ENCODE measurements at regions not wholly inside any gene's neighbourhood (a gene's known extent, or its start where the extent isn't known, plus 50 kb on each side); places are given as distances from the start of the nearest gene placed in this dataset.

DNA sequence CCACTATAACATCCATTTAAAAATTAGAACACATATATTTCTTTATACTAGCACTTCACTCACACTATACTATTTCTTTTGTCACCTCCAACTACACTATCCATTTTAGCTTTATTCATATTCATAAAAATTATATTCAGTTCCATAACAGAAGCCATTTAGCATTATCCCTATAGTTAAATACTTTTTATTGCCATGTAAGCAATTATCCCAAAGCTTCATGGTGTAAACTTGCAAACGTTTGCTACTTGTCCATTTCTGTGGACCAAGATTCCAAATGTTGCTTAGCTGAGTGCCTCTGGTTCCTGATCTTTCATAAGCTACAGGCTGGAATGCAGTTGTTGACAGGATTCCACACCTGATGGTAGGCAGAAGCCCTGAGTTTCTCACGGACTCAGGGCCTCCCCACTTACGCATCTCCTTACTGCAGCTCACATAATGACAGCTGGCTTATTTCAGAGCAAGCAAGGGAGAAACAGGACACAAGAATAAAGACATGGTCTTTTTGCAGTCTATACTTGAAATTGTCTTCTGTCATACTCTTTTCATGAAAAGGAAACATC lies 1584.8 kb downstream of the SLITRK5 start:
- DNase-seq (ENCODE audit: low read depth in 1 of 2, low spot score in 1 of 2), result no peak
- no peaks in the 10 kb centered on the region for H3K27me3 ChIP-seq (ENCODE audit: insufficient read depth, poor library complexity, severe bottlenecking)
- no peak overlapping the region for H3K27ac ChIP-seq (replicated peaks)

DNA sequence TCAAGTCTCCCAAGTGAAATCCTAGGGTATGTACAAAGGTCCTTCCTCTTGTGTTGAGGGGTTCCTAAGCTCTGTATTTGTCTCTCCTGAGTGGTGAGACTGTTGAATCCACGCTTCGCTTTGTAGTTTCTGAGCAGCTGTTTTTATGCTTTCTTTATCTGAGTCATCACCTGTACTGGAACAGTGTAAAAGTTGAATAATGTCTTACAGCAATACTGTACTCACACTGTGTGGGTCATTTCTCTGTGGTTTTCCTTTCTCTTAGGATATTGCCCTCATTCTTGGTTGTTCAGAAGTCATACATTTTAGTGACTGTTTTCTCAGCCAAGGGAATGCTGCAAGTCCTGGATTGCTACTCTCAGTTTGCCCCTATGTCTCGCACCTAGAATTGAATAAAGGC lies 1596.6 kb downstream of the SLITRK5 start:
- no peak overlapping the region for H3K4me3 ChIP-seq (replicated peaks; ENCODE audit: insufficient read depth, low read length)
- TF ChIP-seq POLR2AphosphoS5 (IDR thresholded peaks at IDR 0.05; ENCODE audit: low read depth), result no peak
- TF ChIP-seq GABPA (IDR thresholded peaks at IDR 0.05; ENCODE audit: low read depth), result no peak
- TF ChIP-seq, protein P1, sequence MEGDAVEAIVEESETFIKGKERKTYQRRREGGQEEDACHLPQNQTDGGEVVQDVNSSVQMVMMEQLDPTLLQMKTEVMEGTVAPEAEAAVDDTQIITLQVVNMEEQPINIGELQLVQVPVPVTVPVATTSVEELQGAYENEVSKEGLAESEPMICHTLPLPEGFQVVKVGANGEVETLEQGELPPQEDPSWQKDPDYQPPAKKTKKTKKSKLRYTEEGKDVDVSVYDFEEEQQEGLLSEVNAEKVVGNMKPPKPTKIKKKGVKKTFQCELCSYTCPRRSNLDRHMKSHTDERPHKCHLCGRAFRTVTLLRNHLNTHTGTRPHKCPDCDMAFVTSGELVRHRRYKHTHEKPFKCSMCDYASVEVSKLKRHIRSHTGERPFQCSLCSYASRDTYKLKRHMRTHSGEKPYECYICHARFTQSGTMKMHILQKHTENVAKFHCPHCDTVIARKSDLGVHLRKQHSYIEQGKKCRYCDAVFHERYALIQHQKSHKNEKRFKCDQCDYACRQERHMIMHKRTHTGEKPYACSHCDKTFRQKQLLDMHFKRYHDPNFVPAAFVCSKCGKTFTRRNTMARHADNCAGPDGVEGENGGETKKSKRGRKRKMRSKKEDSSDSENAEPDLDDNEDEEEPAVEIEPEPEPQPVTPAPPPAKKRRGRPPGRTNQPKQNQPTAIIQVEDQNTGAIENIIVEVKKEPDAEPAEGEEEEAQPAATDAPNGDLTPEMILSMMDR (IDR thresholded peaks at IDR 0.05; ENCODE audit: insufficient read depth, low read length), result no peak
- TF ChIP-seq SPI1 (IDR thresholded peaks at IDR 0.05; ENCODE audit: borderline replicate concordance, low read depth), result no peak
- TF ChIP-seq, protein P2, sequence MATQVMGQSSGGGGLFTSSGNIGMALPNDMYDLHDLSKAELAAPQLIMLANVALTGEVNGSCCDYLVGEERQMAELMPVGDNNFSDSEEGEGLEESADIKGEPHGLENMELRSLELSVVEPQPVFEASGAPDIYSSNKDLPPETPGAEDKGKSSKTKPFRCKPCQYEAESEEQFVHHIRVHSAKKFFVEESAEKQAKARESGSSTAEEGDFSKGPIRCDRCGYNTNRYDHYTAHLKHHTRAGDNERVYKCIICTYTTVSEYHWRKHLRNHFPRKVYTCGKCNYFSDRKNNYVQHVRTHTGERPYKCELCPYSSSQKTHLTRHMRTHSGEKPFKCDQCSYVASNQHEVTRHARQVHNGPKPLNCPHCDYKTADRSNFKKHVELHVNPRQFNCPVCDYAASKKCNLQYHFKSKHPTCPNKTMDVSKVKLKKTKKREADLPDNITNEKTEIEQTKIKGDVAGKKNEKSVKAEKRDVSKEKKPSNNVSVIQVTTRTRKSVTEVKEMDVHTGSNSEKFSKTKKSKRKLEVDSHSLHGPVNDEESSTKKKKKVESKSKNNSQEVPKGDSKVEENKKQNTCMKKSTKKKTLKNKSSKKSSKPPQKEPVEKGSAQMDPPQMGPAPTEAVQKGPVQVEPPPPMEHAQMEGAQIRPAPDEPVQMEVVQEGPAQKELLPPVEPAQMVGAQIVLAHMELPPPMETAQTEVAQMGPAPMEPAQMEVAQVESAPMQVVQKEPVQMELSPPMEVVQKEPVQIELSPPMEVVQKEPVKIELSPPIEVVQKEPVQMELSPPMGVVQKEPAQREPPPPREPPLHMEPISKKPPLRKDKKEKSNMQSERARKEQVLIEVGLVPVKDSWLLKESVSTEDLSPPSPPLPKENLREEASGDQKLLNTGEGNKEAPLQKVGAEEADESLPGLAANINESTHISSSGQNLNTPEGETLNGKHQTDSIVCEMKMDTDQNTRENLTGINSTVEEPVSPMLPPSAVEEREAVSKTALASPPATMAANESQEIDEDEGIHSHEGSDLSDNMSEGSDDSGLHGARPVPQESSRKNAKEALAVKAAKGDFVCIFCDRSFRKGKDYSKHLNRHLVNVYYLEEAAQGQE (IDR thresholded peaks at IDR 0.05; ENCODE audit: insufficient replicate concordance, low read depth), result no peak
- H3K27me3 ChIP-seq (ENCODE audit: insufficient read depth, poor library complexity, severe bottlenecking), result no peaks in the 10 kb centered on the region
- no peak for DNase-seq (ENCODE audit: low read depth in 1 of 2, low spot score in 1 of 2)
- H3K27ac ChIP-seq (replicated peaks), result no peak overlapping the region

More for the DNA sequence above, 1584.8 kb downstream of the SLITRK5 start:
- no peak overlapping the region for H3K4me3 ChIP-seq (replicated peaks; ENCODE audit: insufficient read depth, low read length)
- TF ChIP-seq, protein P2 (IDR thresholded peaks at IDR 0.05; ENCODE audit: insufficient replicate concordance, low read depth), result no peak
- TF ChIP-seq, protein P1 (IDR thresholded peaks at IDR 0.05; ENCODE audit: insufficient read depth, low read length), result no peak
- TF ChIP-seq SPI1 (IDR thresholded peaks at IDR 0.05; ENCODE audit: borderline replicate concordance, low read depth), result no peak
- TF ChIP-seq GABPA (IDR thresholded peaks at IDR 0.05; ENCODE audit: low read depth), result no peak
- no peak for TF ChIP-seq POLR2AphosphoS5 (IDR thresholded peaks at IDR 0.05; ENCODE audit: low read depth)

DNA sequence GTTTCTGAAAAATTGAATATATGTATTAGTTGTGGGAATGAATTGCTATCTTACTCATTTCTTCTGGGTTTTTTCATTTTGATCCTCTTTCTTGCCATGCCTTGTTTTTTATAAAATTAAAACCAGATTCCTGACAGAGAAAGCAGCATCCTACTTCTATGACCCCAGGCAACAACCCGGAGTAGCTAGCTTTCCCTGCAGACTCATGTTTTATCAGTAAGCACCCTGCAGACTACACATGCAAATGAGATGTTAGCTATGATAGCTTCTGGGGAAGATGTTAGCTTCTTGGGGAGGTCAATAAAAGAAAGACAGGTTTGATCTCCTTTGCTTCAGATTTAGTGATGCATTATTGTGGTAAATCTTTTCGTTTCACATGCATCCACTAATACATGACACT lies 1598.6 kb downstream of the SLITRK5 start:
- no peak overlapping the region for H3K4me3 ChIP-seq (replicated peaks; ENCODE audit: insufficient read depth, low read length)
- DNase-seq (ENCODE audit: low read depth in 1 of 2, low spot score in 1 of 2), result no peak
- H3K27ac ChIP-seq (replicated peaks), result no peak overlapping the region
- no peak for TF ChIP-seq GABPA (IDR thresholded peaks at IDR 0.05; ENCODE audit: low read depth)
- no peak for TF ChIP-seq POLR2AphosphoS5 (IDR thresholded peaks at IDR 0.05; ENCODE audit: low read depth)
- TF ChIP-seq, protein P2 (IDR thresholded peaks at IDR 0.05; ENCODE audit: insufficient replicate concordance, low read depth), result no peak
- TF ChIP-seq, protein P1 (IDR thresholded peaks at IDR 0.05; ENCODE audit: insufficient read depth, low read length), result no peak
- TF ChIP-seq SPI1 (IDR thresholded peaks at IDR 0.05; ENCODE audit: borderline replicate concordance, low read depth), result no peak
- H3K27me3 ChIP-seq (ENCODE audit: insufficient read depth, poor library complexity, severe bottlenecking), result no peaks in the 10 kb centered on the region
